Left lung (tissue), 4 donors: ENCODE measurements at regions not wholly inside any gene's neighbourhood (a gene's known extent, or its start where the extent isn't known, plus 50 kb on each side); places are given as distances from the start of the nearest gene placed in this dataset.

ENCODE experiments used
- ATAC-seq: fragments of 200-7000 bp; cut with Tn5 transposase; one replicate; pipeline ENCODE4 v1.9.1; 2020; ENCODE audit warnings: moderate library complexity
- DNase-seq, 4 donors: peaks; one replicate each; pipeline ENCODE4 v3.0.0-alpha.2; 2013 to 2020
- H3K27ac ChIP-seq, 2 donors: fragments of 200-600 bp; sonication (generic) in 1 of 2; one replicate each; pipeline versions ENCODE4 v1.5.0 to v1.8.0; 2020 to 2021
- H3K27me3 ChIP-seq, 2 donors: fragments of 200-600 bp; sonication (generic) in 1 of 2; one replicate each; pipeline versions ENCODE4 v1.5.0 to v1.8.0; 2020 to 2021
- H3K36me3 ChIP-seq, 2 donors: fragments of 200-600 bp; sonication (generic) in 1 of 2; one replicate each; pipeline versions ENCODE4 v1.5.0 to v1.8.0; 2020 to 2021
- H3K4me1 ChIP-seq, 2 donors: fragments of 200-600 bp; one replicate each; pipeline ENCODE4 v1.8.0; 2021
- H3K4me3 ChIP-seq, 2 donors: fragments of 200-600 bp; sonication (generic) in 1 of 2; one replicate each; pipeline versions ENCODE4 v1.5.0 to v1.8.0; 2020 to 2021; ENCODE audit warnings: mild to moderate bottlenecking in 1 of 2
- H3K9me3 ChIP-seq, 2 donors: fragments of 200-600 bp; sonication (generic) in 1 of 2; one replicate each; pipeline versions ENCODE4 v1.5.0 to v1.8.0; 2020 to 2021
- intact Hi-C, 2 donors: fragments of 100-400 bp; cut with DNase I; formaldehyde crosslinking; loops; one replicate each; pipeline versions ENCODE4 v1.11.2 to v1.14.2; 2022
- TF ChIP-seq, protein P1 (sequence below), 2 donors: fragments of 200-600 bp; sonication (generic) in 1 of 2; IDR thresholded peaks; one replicate each; pipeline versions ENCODE4 v1.5.0 to v1.8.0; 2021; ENCODE audit warnings: antibody characterized with exemption in 2 of 2
- donor health status: DM: no; HTN: yes; CAD: no.
- donor health status: DM: no; HTN: no; CAD: no.

DNA sequence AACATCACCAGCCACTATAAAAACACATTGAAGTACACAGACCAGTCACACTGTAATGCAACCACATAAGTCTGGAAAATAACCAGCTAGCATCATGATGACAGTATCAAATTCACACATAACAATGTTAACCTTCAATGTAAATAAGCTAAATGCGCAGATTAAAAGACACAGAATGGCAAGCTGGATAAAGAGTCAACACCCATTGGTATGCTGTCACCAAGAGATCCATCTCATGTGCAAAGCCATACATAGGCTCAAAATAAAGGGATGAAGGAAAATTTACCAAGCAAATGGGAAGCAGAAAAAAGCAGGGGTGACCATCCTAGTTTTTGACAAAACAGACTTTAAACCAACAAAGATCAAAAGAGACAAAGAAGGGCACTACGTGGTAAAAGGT is 110.8 kb downstream of the NR4A2 start:
- DNase-seq = no peak
- H3K4me1 ChIP-seq = no peaks in the 10 kb centered on the region
- H3K36me3 ChIP-seq = no peaks in the 10 kb centered on the region
- intact Hi-C loops = no loop called here
- peaks cover 0 to 37% of the 10 kb centered on the region in 2 donors for H3K9me3 ChIP-seq
- no peak for ATAC-seq
- no peak overlapping the region for H3K27ac ChIP-seq
- TF ChIP-seq, protein P1, sequence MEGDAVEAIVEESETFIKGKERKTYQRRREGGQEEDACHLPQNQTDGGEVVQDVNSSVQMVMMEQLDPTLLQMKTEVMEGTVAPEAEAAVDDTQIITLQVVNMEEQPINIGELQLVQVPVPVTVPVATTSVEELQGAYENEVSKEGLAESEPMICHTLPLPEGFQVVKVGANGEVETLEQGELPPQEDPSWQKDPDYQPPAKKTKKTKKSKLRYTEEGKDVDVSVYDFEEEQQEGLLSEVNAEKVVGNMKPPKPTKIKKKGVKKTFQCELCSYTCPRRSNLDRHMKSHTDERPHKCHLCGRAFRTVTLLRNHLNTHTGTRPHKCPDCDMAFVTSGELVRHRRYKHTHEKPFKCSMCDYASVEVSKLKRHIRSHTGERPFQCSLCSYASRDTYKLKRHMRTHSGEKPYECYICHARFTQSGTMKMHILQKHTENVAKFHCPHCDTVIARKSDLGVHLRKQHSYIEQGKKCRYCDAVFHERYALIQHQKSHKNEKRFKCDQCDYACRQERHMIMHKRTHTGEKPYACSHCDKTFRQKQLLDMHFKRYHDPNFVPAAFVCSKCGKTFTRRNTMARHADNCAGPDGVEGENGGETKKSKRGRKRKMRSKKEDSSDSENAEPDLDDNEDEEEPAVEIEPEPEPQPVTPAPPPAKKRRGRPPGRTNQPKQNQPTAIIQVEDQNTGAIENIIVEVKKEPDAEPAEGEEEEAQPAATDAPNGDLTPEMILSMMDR (IDR thresholded peaks at IDR 0.05) = no peak
- H3K27me3 ChIP-seq = no peaks in the 10 kb centered on the region
- no peak overlapping the region for H3K4me3 ChIP-seq

DNA sequence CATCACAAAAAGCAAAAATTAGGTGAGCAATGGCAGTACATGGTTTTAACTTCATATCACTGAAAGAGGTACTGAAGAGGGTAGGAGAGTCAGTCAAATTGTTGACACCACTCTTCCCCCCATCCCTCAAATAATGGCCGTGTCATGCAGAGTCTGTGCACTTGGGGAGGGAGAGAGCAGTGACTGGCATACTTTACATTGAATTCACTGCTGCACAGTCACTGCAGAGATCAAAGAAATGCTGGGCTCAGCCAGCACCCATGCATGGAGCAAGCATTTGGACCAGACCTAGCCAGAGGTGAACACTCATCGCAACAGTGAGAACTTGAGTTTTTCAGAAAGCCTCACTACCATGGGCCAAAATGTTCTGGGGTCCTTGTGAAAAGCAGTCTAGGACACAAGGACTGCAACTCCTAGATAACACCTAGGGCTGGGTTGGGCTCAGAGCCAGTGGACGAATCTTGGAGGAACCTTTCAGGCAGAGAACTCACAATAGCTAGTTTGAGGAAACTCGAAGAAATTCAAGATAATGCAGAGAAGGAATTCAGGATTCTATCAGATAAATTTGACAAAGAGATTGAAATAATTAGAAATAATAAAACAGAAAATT is 112.9 kb downstream of the NR4A2 start:
- DNase-seq (no peak), ATAC-seq (no peak)
- intact Hi-C loops = no loop called here
- Histone ChIP-seq H3K9me3 (peaks cover 0 to 37% of the 10 kb centered on the region in 2 donors), H3K27me3 (no peaks in the 10 kb centered on the region), H3K4me3 (no peak overlapping the region), H3K27ac (no peak overlapping the region), H3K4me1 (no peaks in the 10 kb centered on the region), H3K36me3 (no peaks in the 10 kb centered on the region)
- TF ChIP-seq, protein P1 (IDR thresholded peaks at IDR 0.05) = no peak

DNA sequence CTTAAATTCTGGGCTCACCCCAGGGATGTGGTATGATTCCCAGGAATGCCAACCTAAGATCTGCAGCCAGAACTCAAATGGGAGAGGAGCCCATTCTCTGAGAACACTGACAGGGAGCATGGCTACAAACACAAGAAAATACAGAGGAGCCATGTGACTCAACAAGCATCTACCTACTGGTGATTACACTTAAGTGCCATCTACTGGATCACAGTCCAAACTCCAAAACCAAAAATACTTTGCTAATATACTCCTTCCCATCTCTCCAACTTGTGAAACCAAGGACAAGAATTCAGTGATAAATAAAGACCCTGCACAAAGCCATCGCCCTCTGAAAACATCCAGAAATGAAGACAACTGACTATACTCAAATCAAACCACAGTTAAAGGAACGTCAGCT is 116.9 kb downstream of the NR4A2 start:
- Histone ChIP-seq H3K4me3 (no peak overlapping the region), H3K27me3 (peaks cover 0 to 4% of the 10 kb centered on the region in 2 donors), H3K27ac (no peak overlapping the region), H3K36me3 (no peaks in the 10 kb centered on the region), H3K4me1 (no peaks in the 10 kb centered on the region), H3K9me3 (peaks cover 0 to under 1% of the 10 kb centered on the region in 2 donors)
- intact Hi-C loops = no loop called here
- no peak for DNase-seq
- ATAC-seq = no peak
- TF ChIP-seq, protein P1 (IDR thresholded peaks at IDR 0.05) = no peak

DNA sequence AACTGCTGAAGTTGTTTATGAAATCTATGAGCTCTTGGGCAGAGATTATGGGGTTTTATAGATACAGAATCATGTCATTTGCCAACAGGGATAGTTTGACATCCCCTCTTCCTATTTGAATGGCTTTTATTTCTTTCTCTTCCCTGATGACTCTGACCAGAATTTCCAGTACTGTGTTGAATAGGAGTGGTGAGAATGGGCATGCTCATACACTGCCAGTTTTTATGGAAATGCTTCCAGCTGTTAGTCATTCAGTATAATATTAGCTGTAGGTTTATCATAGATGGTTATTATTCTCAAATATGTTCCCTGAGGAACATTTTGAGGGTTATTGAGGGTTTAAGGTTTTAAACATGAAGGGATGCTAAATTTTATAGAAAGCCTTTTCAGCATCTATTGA is 121.2 kb downstream of the NR4A2 start:
- Histone ChIP-seq H3K36me3 (no peaks in the 10 kb centered on the region), H3K4me3 (no peak overlapping the region), H3K27me3 (peaks cover 0 to 4% of the 10 kb centered on the region in 2 donors), H3K4me1 (no peaks in the 10 kb centered on the region), H3K9me3 (no peaks in the 10 kb centered on the region), H3K27ac (no peak overlapping the region)
- DNase-seq = no peak
- intact Hi-C loops = no loop called here
- TF ChIP-seq, protein P1 (IDR thresholded peaks at IDR 0.05) = no peak
- no peak for ATAC-seq

DNA sequence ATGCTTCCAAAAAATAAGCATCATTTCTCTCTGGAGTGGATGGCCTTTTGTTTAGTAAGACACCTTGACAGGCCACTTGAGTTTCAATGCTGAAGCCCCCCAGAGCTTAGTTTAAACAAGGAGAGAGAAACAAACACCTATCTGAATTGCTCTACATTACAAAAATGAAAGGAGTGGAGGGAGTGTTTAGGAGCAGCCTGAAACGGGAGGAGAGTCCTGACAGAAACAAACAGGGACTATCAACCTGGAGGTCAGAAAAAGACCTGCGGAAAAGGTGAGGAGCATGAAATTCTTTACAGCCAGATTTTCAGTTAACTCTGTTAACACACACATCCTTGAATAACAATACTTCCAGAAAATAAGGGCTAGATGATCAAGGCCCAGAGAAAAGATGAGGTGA is 126.2 kb downstream of the NR4A2 start:
- H3K9me3 ChIP-seq = no peaks in the 10 kb centered on the region
- no peaks in the 10 kb centered on the region for H3K4me1 ChIP-seq
- no peak overlapping the region for H3K27ac ChIP-seq
- TF ChIP-seq, protein P1 (IDR thresholded peaks at IDR 0.05) = no peak
- DNase-seq (no peak), ATAC-seq (no peak)
- no peaks in the 10 kb centered on the region for H3K36me3 ChIP-seq
- no peak overlapping the region for H3K4me3 ChIP-seq
- H3K27me3 ChIP-seq = no peaks in the 10 kb centered on the region
- intact Hi-C loops = no loop called here
